ENCODE measurements at regions not wholly inside any gene's neighbourhood (a gene's known extent, or its start where the extent isn't known, plus 50 kb on each side); places are given as distances from the start of the nearest gene placed in this dataset.
A peak's percentile ranks its signal among the peaks of the same experiment; 100 is the strongest.
"Not testable (repeated sequence)": the region's sequence is repeated elsewhere in the genome, so short reads cannot be mapped to it uniquely, and the experiment has no call there.

GRCh38 chr20:29031262-29031982 lies 2226.0 kb upstream of the DEFB115 start:
- in situ Hi-C loops (cut with MboI; ENCODE audit: low sequenced_read_pairs, unreplicated experiment): not testable (repeated sequence)

GRCh38 chr20:29044239-29044638 lies 2213.2 kb upstream of the DEFB115 start:
- DNase-seq (ENCODE audit: low spot score); in situ Hi-C loops (cut with MboI; ENCODE audit: low sequenced_read_pairs, unreplicated experiment): not testable (repeated sequence)

More at GRCh38 chr20:29031262-29031982, 2226.0 kb upstream of the DEFB115 start:
- DNase-seq (ENCODE audit: low spot score): not testable (repeated sequence)

GRCh38 chr20:29050008-29050606 lies 2207.4 kb upstream of the DEFB115 start:
- in situ Hi-C loops (cut with MboI; ENCODE audit: low sequenced_read_pairs, unreplicated experiment); DNase-seq (ENCODE audit: low spot score): not testable (repeated sequence)
- TF ChIP-seq CTCF (IDR thresholded peaks at IDR 0.05; ENCODE audit: borderline replicate concordance, control extremely low read depth, extremely low read depth, insufficient read depth, missing control alignments): peak; percentile 9

- in situ Hi-C loops (cut with MboI; ENCODE audit: low sequenced_read_pairs, unreplicated experiment); DNase-seq (ENCODE audit: low spot score): not testable (repeated sequence)
- peak; percentile 21 for TF ChIP-seq CTCF (IDR thresholded peaks at IDR 0.05; ENCODE audit: borderline replicate concordance, control extremely low read depth, extremely low read depth, insufficient read depth, missing control alignments)
These were observed 2199.5 kb upstream of the DEFB115 start for GRCh38 chr20:29057866-29058484.

- DNase-seq (ENCODE audit: low spot score); in situ Hi-C loops (cut with MboI; ENCODE audit: low sequenced_read_pairs, unreplicated experiment): not testable (repeated sequence)
These were observed 2195.0 kb upstream of the DEFB115 start for GRCh38 chr20:29062451-29062850.

GRCh38 chr20:29066341-29066740 lies 2191.1 kb upstream of the DEFB115 start:
- in situ Hi-C loops (cut with MboI; ENCODE audit: low sequenced_read_pairs, unreplicated experiment); DNase-seq (ENCODE audit: low spot score): not testable (repeated sequence)

- DNase-seq (ENCODE audit: low spot score); in situ Hi-C loops (cut with MboI; ENCODE audit: low sequenced_read_pairs, unreplicated experiment): not testable (repeated sequence)
These were observed 2183.8 kb upstream of the DEFB115 start for GRCh38 chr20:29073640-29074039.

GRCh38 chr20:29079769-29080690 lies 2177.4 kb upstream of the DEFB115 start:
- DNase-seq (ENCODE audit: low spot score): no peak
- in situ Hi-C loops (cut with MboI; ENCODE audit: low sequenced_read_pairs, unreplicated experiment): no loop called here
- no peak for TF ChIP-seq CTCF (IDR thresholded peaks at IDR 0.05; ENCODE audit: borderline replicate concordance, control extremely low read depth, extremely low read depth, insufficient read depth, missing control alignments)

- in situ Hi-C loops (cut with MboI; ENCODE audit: low sequenced_read_pairs, unreplicated experiment): not testable (repeated sequence)
These were observed 2175.8 kb upstream of the DEFB115 start for GRCh38 chr20:29081712-29082111.

More at GRCh38 chr20:29081712-29082111, 2175.8 kb upstream of the DEFB115 start:
- not testable (repeated sequence) for DNase-seq (ENCODE audit: low spot score)
